ENCODE measurements at regions not wholly inside any gene's neighbourhood (a gene's known extent, or its start where the extent isn't known, plus 50 kb on each side); places are given as distances from the start of the nearest gene placed in this dataset.

- TF ChIP-seq ZBTB33 (IDR thresholded peaks at IDR 0.05; ENCODE audit: extremely low read depth, insufficient replicate concordance, low read length) (no peak), SRF (IDR thresholded peaks at IDR 0.05; ENCODE audit: low read depth) (no peak), YY1 (IDR thresholded peaks at IDR 0.05; ENCODE audit: extremely low read depth, insufficient replicate concordance, low read depth, low read length) (no peak), ZNF274 (IDR thresholded peaks at IDR 0.05; ENCODE audit: low read depth, low read length) (no peak), ATF3 (IDR thresholded peaks at IDR 0.05) (no peak), POLR2AphosphoS5 (IDR thresholded peaks at IDR 0.05; ENCODE audit: low read depth, low read length) (no peak), SP1 (IDR thresholded peaks at IDR 0.05; ENCODE audit: low read depth) (no peak)
Observed at GRCh38 chr7:106457678-106458077, 172.9 kb upstream of the NAMPT start (continued).

- Histone ChIP-seq H3K4me2 (ENCODE audit: low read length) (no peak overlapping the region), H2AFZ (ENCODE audit: low read depth, low read length, poor library complexity, severe bottlenecking) (peak overlapping the region; percentile 71), H3K9me3 (ENCODE audit: control insufficient read depth in 1 of 2, insufficient read depth in 1 of 2, low read depth in 1 of 2, low read length in 2 of 2) (no peaks in the 10 kb centered on the region), H3K4me3 (replicated peaks in 1 of 2; ENCODE audit: low read depth in 1 of 2, low read length in 2 of 2) (no peak overlapping the region), H3K9me2 (ENCODE audit: insufficient read depth) (no peaks in the 10 kb centered on the region), H3K79me2 (ENCODE audit: insufficient read depth, low read length) (no peaks in the 10 kb centered on the region), H3K4me1 (ENCODE audit: control insufficient read depth in 1 of 2, insufficient read depth in 2 of 2, low read length in 2 of 2) (peaks cover 13 to 23% of the 10 kb centered on the region in 2 experiments; a peak in 3 of 4 replicates), H3K27ac (ENCODE audit: low read depth, low read length) (no peak overlapping the region), H3K36me3 (ENCODE audit: control insufficient read depth in 1 of 2, insufficient read depth in 2 of 2, low read length in 2 of 2) (no peaks in the 10 kb centered on the region), H4K20me1 (ENCODE audit: insufficient read depth) (no peaks in the 10 kb centered on the region), H3K9ac (ENCODE audit: low read length) (no peak overlapping the region), H3K27me3 (ENCODE audit: insufficient read depth, low read length) (no peaks in the 10 kb centered on the region)
- intact Hi-C loops (cut with micrococcal nuclease), result no loop called here
- RAD21 ChIA-PET (ENCODE audit: low non-redundant PET in 1 of 2, low total read pairs in 2 of 2, uncharacterized antibody in 2 of 2, unreplicated experiment in 2 of 2), result no interaction called here
- no peak for DNase-seq (ENCODE audit: low read depth, low spot score)
- BruUV-seq (replicated peaks), result no TSS peak
- CTCF ChIA-PET, result no interaction called here
- TF ChIP-seq FOSL1 (IDR thresholded peaks at IDR 0.05; ENCODE audit: low read depth), result 0 out of 2 replicates have a peak, but pooled peaks have one; percentile 17
- no peak for TF ChIP-seq POLR2AphosphoS5 (IDR thresholded peaks at IDR 0.05; ENCODE audit: low read depth, low read length)
- peak; percentile 13; the same call in 1 of the 2 replicates for TF ChIP-seq JUND (IDR thresholded peaks at IDR 0.05)
- ATAC-seq, result no peak
- POLR2A ChIA-PET, result no interaction called here
Observed at GRCh38 chr7:106456329-106456728, 171.5 kb upstream of the NAMPT start.

Data from HCT116 (cell line).